GDM1 (cell line): ENCODE measurements at regions not wholly inside any gene's neighbourhood (a gene's known extent, or its start where the extent isn't known, plus 50 kb on each side); places are given as distances from the start of the nearest gene placed in this dataset.
"Not testable (repeated sequence)": the region's sequence is repeated elsewhere in the genome, so short reads cannot be mapped to it uniquely, and the experiment has no call there.

ENCODE experiments used
- DNase-seq: peaks from one replicate; lab custom pipeline; 2025; lab: John Stamatoyannopoulos, UW

GRCh38 chr13:65155861-65156260 lies 2074.3 kb downstream of the PCDH9 start:
- DNase-seq = no peak

GRCh38 chr13:65154661-65155447 lies 2075.3 kb downstream of the PCDH9 start:
- DNase-seq = no peak

GRCh38 chr13:65149687-65150086 lies 2080.4 kb downstream of the PCDH9 start:
- DNase-seq = no peak

GRCh38 chr13:65143920-65144319 lies 2086.2 kb downstream of the PCDH9 start:
- DNase-seq = no peak

- DNase-seq = no peak
Measured at GRCh38 chr13:65133094-65133493, 2097.0 kb downstream of the PCDH9 start.

GRCh38 chr13:65125236-65125635 lies 2104.9 kb downstream of the PCDH9 start:
- DNase-seq = no peak

- DNase-seq = no peak
Measured at GRCh38 chr13:65112531-65112941, 2117.6 kb downstream of the PCDH9 start.

GRCh38 chr13:65112123-65112522 lies 2118.0 kb downstream of the PCDH9 start:
- no peak for DNase-seq

- DNase-seq = no peak
Measured at GRCh38 chr13:65111223-65111622, 2118.9 kb downstream of the PCDH9 start.

- DNase-seq = not testable (repeated sequence)
Measured at GRCh38 chr13:65104436-65104835, 2125.7 kb downstream of the PCDH9 start.

- no peak for DNase-seq
Measured at GRCh38 chr13:65103351-65103750, 2126.8 kb downstream of the PCDH9 start.

GRCh38 chr13:65095161-65096082 lies 2134.7 kb downstream of the PCDH9 start:
- no peak for DNase-seq

GRCh38 chr13:65093357-65093756 lies 2136.8 kb downstream of the PCDH9 start:
- DNase-seq = no peak

- no peak for DNase-seq
Measured at GRCh38 chr13:65091031-65091430, 2139.1 kb downstream of the PCDH9 start.

GRCh38 chr13:65090186-65090585 lies 2139.9 kb downstream of the PCDH9 start:
- DNase-seq = no peak

- no peak for DNase-seq
Measured at GRCh38 chr13:65088906-65089305, 2141.2 kb downstream of the PCDH9 start.

- no peak for DNase-seq
Measured at GRCh38 chr13:65085977-65086376, 2144.2 kb downstream of the PCDH9 start.

- DNase-seq = no peak
Measured at GRCh38 chr13:65074248-65074647, 2155.9 kb downstream of the PCDH9 start.

GRCh38 chr13:65064967-65065366 lies 2165.2 kb downstream of the PCDH9 start:
- no peak for DNase-seq

- DNase-seq = no peak
Measured at GRCh38 chr13:65063753-65064152, 2166.4 kb downstream of the PCDH9 start.

- DNase-seq = no peak
Measured at GRCh38 chr13:65057986-65058385, 2172.2 kb downstream of the PCDH9 start.

- DNase-seq = no peak
Measured at GRCh38 chr13:65054277-65054676, 2175.9 kb downstream of the PCDH9 start.

GRCh38 chr13:65036999-65037398 lies 2193.1 kb downstream of the PCDH9 start:
- DNase-seq = no peak
